ENCODE measurements at regions not wholly inside any gene's neighbourhood (a gene's known extent, or its start where the extent isn't known, plus 50 kb on each side); places are given as distances from the start of the nearest gene placed in this dataset.

DNA sequence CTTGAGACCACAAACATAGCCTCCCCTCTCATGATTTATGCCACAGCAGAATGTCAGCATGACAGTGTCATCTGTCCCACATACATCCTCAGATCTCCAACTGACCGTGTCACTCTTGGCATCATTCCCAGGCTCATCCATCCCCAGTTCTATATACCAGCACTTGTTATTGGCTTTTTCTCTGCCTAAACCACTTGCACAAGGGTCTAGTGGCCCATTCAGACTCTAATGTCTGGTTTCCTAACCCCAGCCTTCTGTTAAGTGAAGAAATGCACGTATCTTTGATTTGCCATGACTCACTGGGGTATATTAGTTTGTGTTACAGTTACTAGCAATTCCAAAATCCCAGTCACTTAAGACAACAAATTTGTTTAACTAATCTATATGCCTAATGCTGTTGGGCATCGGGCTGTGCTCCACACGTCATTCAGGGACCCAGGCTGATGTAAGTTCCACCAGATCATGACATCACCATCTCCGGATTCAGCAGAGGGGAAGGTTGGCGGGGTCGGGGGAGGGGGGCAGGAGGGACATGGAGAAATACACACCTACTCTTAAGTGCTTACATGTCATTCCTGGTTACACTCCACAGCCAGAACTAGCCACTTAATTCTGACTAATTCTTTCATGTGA is 517.4 kb downstream of the BUD13 start:
- DNase-seq (ENCODE audit: low read depth) = no peak

GRCh38 chr11:116250155-116250554 is 522.6 kb downstream of the BUD13 start:
- DNase-seq (ENCODE audit: low read depth) = no peak

- DNase-seq (ENCODE audit: low read depth) = no peak
Measured at GRCh38 chr11:116249561-116249960, 523.2 kb downstream of the BUD13 start.

DNA sequence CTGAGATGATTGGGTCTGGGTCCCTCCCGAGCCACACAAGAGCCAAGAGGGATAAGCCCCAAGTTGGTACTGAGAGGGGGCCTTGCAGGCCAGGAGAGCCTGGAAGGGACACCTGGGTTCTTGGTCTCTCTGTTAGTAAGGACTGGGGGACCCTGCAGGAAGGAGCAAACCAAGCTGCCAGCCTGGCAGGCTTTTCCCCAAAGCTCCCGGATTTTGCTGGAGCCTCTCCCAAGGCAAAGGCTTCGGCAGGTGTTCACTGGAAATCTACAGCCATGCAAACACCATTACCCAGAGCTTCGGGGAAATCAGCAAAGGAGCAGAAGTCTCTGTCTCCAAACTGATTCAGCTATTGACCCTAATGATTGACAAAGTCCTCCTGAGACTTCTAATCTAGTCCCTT is 527.9 kb downstream of the BUD13 start:
- DNase-seq (ENCODE audit: low read depth) = no peak

- no peak for DNase-seq (ENCODE audit: low read depth)
Measured at GRCh38 chr11:116244439-116244838, 528.3 kb downstream of the BUD13 start.

DNA sequence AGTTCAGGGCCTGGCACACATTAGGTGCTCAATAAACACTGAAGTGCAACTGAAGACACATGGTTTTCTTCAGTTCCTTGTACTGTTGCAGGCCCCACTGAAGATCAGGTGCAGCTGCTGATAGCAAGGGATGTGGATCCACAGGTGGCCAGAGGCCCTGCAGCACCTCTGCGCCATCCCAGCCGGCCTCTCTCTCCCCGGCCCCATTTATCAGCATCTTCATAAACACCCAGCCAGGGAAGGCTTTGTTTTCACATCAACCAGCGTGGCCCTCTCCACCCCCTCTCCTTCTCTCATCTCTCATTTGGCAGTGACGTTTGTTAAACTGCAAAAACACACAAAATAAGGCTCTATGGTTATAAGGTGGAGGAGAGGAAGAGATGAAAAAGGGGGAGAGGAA is 528.8 kb downstream of the BUD13 start:
- DNase-seq (ENCODE audit: low read depth) = no peak

GRCh38 chr11:116242006-116242405 is 530.8 kb downstream of the BUD13 start:
- DNase-seq (ENCODE audit: low read depth) = no peak

DNA sequence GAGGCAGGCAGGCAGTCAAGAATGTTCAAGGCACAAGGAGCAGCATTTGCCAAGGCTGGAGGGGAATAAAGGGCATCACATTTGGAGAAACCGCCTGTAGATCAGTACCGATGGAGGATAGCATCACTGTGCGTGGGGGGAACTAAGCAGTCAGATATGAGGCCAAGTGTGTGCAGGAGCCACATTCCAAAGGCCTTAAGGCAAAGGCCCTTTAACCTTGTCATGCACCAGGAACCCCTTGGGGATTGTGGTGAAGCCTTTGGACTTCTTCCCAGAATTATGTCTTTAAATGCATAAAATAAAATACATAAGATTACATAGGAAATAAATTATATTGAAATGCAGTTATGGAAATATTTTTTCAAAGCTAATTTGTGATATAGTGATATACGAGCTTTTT is 532.1 kb downstream of the BUD13 start:
- DNase-seq (ENCODE audit: low read depth) = no peak

DNA sequence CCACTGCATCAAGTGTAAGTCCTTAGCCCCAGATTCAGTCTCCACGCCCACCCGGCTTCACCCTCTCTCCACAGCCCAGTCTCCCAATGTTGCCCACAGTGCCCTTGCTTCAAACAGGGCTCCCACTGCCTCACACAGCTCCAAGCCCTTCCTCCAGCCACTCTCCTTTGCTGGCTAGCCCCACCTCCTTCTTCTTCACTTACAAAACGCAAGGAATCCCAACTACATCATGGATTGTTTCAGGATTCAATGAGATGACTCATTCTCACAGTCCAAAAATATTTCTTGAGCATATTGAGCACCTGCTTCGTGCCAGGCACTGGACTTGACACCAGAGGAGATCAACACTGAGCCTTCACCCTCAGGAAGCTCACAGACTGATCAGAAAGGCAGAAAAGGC is 533.5 kb downstream of the BUD13 start:
- no peak for DNase-seq (ENCODE audit: low read depth)

DNA sequence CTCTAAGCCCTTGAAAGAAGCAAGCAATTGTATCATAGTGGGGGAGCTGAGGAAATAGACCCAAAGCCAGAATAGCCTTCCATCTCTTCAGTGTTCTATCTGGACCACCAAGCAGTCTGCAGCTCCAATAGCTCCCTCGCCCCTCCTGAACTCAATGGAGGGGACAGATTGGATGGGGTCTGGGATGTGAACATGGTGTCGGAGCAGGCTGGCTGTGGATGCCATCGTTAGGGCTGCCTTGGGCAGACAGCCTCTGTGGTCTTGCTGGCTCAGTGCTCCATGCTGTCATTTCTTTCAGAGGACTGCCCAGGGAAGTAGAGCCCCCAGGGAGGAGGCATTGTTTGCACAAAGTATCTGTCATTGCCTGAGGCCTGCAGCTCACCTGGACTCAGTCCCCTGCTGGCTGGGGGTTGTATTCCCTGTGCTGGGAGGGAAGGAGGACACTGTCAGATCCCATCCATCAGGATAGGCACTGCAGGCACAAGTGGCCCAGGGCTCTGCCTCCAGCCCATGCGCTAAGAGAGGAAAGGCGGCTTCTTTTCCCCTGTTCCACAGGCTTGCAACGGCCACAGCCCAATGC is 537.7 kb downstream of the BUD13 start:
- DNase-seq (ENCODE audit: low read depth) = no peak

GRCh38 chr11:116233561-116233960 is 539.2 kb downstream of the BUD13 start:
- no peak for DNase-seq (ENCODE audit: low read depth)

- no peak for DNase-seq (ENCODE audit: low read depth)
Measured at GRCh38 chr11:116232364-116232828, 540.4 kb downstream of the BUD13 start.

- no peak for DNase-seq (ENCODE audit: low read depth)
Measured at GRCh38 chr11:116231543-116231942, 541.2 kb downstream of the BUD13 start.

DNA sequence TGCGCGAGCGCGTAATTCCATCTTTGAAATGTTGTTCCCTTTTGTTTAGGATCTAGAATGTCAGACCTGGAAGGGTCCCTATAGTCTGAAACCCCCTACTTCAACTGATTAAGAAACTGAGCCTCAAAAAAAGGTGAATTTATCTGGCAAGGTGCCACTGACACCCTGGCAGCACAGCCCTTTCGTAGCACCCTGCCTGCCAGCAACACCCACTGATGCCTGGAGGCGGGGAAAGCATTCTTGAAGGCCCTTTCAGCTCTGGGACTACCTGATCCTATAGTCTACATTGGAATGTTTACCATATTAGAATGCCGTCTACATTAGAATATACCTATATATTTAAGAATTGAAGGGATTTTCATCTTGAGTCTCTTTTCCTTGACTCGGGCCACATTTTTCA is 542.3 kb downstream of the BUD13 start:
- DNase-seq (ENCODE audit: low read depth) = no peak

- DNase-seq (ENCODE audit: low read depth) = no peak
Measured at GRCh38 chr11:116229236-116229970, 543.4 kb downstream of the BUD13 start.

DNA sequence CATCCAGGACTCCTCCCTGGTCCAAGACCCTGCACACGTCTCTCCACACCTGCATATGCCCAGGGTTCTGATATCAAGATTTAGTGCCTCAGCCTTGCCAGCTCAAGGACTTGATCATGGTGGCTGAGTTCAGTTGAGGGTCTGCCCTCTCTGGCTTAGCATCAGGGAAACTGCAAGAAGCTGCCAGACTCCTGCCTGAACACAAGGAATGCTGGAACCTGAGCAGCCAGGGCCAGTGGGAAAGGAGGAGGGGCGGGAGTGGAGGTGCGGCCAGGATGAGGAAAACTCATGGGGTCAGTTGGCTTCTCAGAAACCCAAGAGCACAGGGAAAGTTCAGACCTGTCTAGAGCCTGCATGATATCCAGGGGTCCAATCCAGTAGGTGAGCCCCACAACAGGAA is 546.1 kb downstream of the BUD13 start:
- no peak for DNase-seq (ENCODE audit: low read depth)

DNA sequence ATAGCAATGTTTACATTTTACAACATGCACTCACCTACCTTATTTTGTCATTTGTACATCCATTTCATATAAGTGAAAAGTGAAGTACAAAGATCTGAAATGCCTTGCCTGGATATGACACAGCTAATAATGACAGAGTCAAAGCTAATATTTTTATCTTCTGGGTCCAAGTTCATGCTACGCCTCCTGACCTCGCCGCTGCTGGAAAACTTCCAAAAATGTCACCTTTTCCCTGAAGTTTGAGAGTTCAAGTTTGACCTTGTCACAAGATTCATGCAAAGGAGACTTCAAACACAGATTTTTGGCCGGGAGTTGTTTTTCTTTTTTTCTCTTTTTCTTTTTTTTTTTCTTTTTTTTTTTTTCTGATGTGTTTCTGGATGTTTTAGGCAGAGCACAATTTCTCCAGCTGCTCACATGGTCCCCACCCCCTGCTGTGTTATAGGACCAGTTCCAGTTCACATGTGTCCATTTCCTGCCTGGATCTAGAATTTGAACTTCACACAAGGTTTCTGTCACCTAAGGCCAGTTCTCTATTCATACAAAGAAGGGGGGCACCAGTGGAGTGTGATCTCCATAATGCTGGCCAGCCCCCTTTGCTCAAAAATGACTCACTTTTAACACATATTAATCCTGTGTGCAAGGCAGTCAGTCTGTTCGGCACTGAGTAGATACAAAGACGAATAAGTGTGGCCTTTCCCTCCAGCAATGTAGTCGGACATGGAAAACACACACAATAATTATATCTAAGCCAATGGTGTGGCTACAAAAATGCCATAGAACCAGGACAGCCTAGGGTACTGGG is 546.8 kb downstream of the BUD13 start:
- DNase-seq (ENCODE audit: low read depth) = no peak

GRCh38 chr11:116225236-116225635 is 547.6 kb downstream of the BUD13 start:
- no peak for DNase-seq (ENCODE audit: low read depth)

DNA sequence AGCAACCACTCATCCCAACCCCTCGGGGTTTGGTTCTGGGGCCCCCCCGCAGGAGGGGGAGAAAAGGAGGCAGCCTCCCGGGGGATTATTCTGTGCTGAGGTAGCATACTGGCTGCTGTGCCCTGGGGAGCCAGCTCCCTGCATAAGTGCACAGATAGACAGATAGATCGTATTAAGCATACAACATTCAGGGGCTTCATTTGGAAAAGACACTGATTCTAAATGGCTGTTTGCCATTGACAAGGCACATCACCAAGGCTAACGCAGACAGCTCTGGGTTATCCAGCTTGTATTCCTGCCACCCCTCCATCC is 547.9 kb downstream of the BUD13 start:
- DNase-seq (ENCODE audit: low read depth) = no peak

DNA sequence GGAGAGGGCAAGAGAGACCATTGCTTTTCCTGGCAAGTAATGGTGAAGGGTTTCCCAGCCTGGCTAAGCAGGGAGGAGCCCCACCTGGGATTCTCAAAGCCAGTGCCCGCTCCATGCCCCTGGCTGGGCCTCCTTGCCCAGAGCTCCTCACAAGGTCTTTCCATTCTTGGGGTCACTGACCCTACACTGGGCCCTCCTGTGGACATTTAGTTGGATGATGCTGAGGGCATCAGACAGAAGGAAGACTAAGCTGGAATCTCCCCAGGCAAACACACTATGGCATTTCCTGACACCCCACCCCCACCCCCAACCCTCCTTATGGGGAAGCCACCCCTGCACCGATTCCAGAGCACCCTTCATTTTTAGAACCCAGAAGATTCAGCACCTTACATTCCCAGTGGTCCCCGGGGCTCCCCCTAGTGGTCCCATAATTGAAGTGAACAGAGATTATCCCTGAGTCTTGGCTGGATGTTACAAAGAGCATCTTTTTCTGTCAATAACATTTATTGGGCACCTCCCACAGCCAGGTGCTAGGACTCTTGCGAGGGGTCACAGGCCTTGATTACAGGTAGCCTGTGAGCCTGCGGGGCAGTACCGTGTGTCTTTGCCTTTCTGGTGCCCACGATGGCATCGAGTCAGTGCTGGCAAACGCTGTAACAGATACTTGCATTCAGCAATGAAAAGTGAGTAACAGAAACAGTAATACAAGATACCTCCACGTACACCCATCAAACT is 548.5 kb downstream of the BUD13 start:
- peak; percentile 8 for DNase-seq (ENCODE audit: low read depth)

DNA sequence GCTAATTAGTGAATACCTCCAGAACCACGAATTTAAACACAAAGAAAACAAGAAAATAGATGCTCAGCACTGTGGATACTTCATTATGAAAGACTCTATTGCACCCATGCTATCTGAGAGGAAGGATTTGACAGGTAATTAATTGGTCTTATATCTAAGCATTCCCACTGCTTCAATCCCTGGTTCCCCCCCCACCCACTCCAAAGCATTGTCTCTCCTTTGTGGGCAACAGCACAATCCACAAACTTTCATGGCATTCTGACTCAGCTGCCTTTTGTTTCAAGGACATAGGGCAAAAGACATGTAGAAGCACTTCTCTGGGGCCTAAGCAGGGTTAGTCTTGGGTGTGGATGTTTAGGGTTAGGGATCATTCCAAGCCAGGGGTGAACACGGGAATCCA is 551.4 kb downstream of the BUD13 start:
- no peak for DNase-seq (ENCODE audit: low read depth)

- DNase-seq (ENCODE audit: low read depth) = no peak
Measured at GRCh38 chr11:116219171-116219635, 553.6 kb downstream of the BUD13 start.
